GM06990 (cell line): ENCODE measurements at regions not wholly inside any gene's neighbourhood (a gene's known extent, or its start where the extent isn't known, plus 50 kb on each side); places are given as distances from the start of the nearest gene placed in this dataset.
"Not testable (repeated sequence)": the region's sequence is repeated elsewhere in the genome, so short reads cannot be mapped to it uniquely, and the experiment has no call there.

Experiments
- DNase-seq: peaks from one replicate; pipeline ENCODE4 v3.0.0-alpha.2; 2011; ENCODE audit not compliant: insufficient read length; ENCODE audit errors: extremely low read depth
- H3K27me3 ChIP-seq: replicated peaks from 2 replicates; pipeline ENCODE4 v1.6.0; 2011; ENCODE audit warnings: low read length; ENCODE audit not compliant: control insufficient read depth, insufficient read depth
- H3K36me3 ChIP-seq: 2 replicates; pipeline ENCODE4 v1.5.1; 2011; ENCODE audit warnings: low read length; ENCODE audit not compliant: control insufficient read depth, insufficient read depth
- H3K4me3 ChIP-seq: replicated peaks from 2 replicates; pipeline ENCODE4 v1.5.1; 2011; ENCODE audit warnings: low read depth, mild to moderate bottlenecking, control low read depth, low read length
- CTCF ChIP-seq: IDR thresholded peaks from 2 replicates; pipeline ENCODE4 v1.5.1; 2011; ENCODE audit warnings: low read length, control low read depth, mild to moderate bottlenecking, inconsistent platforms; ENCODE audit not compliant: insufficient read depth, poor library complexity, severe bottlenecking

GRCh38 chr2:192413812-192414681 is 219.3 kb upstream of the TMEFF2 start:
- Histone ChIP-seq H3K36me3 (no peaks in the 10 kb centered on the region), H3K4me3 (no peak overlapping the region), H3K27me3 (no peaks in the 10 kb centered on the region)
- DNase-seq, result no peak
- TF ChIP-seq CTCF, result no peak

- H3K4me3 ChIP-seq, H3K36me3 ChIP-seq, DNase-seq, H3K27me3 ChIP-seq: not testable (repeated sequence)
Measured at GRCh38 chr2:192412866-192413265, 218.1 kb upstream of the TMEFF2 start.

GRCh38 chr2:192412394-192412793 is 217.7 kb upstream of the TMEFF2 start:
- TF ChIP-seq CTCF, result no peak
- H3K36me3 ChIP-seq, result no peaks in the 10 kb centered on the region
- no peaks in the 10 kb centered on the region for H3K27me3 ChIP-seq
- H3K4me3 ChIP-seq, result no peak overlapping the region
- DNase-seq, result no peak

GRCh38 chr2:192411755-192412154 is 217.0 kb upstream of the TMEFF2 start:
- H3K27me3 ChIP-seq, result no peaks in the 10 kb centered on the region
- DNase-seq, result no peak
- no peak for TF ChIP-seq CTCF
- no peaks in the 10 kb centered on the region for H3K36me3 ChIP-seq
- no peak overlapping the region for H3K4me3 ChIP-seq

- no peak for DNase-seq
- Histone ChIP-seq H3K36me3 (no peaks in the 10 kb centered on the region), H3K4me3 (no peak overlapping the region), H3K27me3 (no peaks in the 10 kb centered on the region)
- TF ChIP-seq CTCF, result no peak
Measured at GRCh38 chr2:192410319-192410718, 215.6 kb upstream of the TMEFF2 start.

GRCh38 chr2:192407692-192408091 is 213.0 kb upstream of the TMEFF2 start:
- no peak overlapping the region for H3K4me3 ChIP-seq
- DNase-seq, result no peak
- no peaks in the 10 kb centered on the region for H3K36me3 ChIP-seq
- no peaks in the 10 kb centered on the region for H3K27me3 ChIP-seq
- TF ChIP-seq CTCF, result no peak
